Heart right ventricle (tissue), 16 donors: ENCODE measurements at regions not wholly inside any gene's neighbourhood (a gene's known extent, or its start where the extent isn't known, plus 50 kb on each side); places are given as distances from the start of the nearest gene placed in this dataset.
"Not testable (repeated sequence)": the region's sequence is repeated elsewhere in the genome, so short reads cannot be mapped to it uniquely, and the experiment has no call there.

Source experiments
- ATAC-seq, 8 donors: fragments of 200-7000 bp; cut with Tn5 transposase; one replicate each; pipeline ENCODE4 v1.9.1; 2020; ENCODE audit warnings: mild to moderate bottlenecking in 8 of 8, moderate library complexity in 8 of 8, moderate number of reproducible peaks in 1 of 8
- DNase-seq, 2 donors: peaks; one replicate each; pipeline ENCODE4 v3.0.0-alpha.2; 2020
- H3K27ac ChIP-seq, 10 donors: fragments of 200-600 bp; sonication (generic) in 2 of 10; one replicate each; pipeline versions ENCODE4 v1.5.0 to v1.8.0; 2020 to 2022; ENCODE audit warnings: mild to moderate bottlenecking in 3 of 10
- H3K27me3 ChIP-seq, 7 donors: fragments of 200-600 bp; one replicate each; pipeline ENCODE4 v1.8.0; 2021 to 2022; ENCODE audit warnings: mild to moderate bottlenecking in 2 of 7
- H3K36me3 ChIP-seq, 9 donors: fragments of 200-600 bp; sonication (generic) in 1 of 9; one replicate each; pipeline versions ENCODE4 v1.5.0 to v1.8.0; 2020 to 2022; ENCODE audit warnings: mild to moderate bottlenecking in 2 of 9
- H3K4me1 ChIP-seq, 9 donors: fragments of 200-600 bp; sonication (generic) in 1 of 9; one replicate each; pipeline versions ENCODE4 v1.5.0 to v1.8.0; 2020 to 2022; ENCODE audit warnings: mild to moderate bottlenecking in 4 of 9
- H3K4me3 ChIP-seq, 10 donors: fragments of 200-600 bp; sonication (generic) in 2 of 10; one replicate each; pipeline versions ENCODE4 v1.5.0 to v1.8.0; 2020 to 2022; ENCODE audit warnings: mild to moderate bottlenecking in 7 of 10, moderate library complexity in 2 of 10
- H3K9me3 ChIP-seq, 11 donors: fragments of 200-600 bp in 10 of 11; sonication (generic) in 2 of 11; one replicate each; pipeline versions ENCODE4 v1.5.0 to v1.8.0; 2013 to 2022; ENCODE audit warnings: mild to moderate bottlenecking in 2 of 11, control low read depth in 1 of 11, moderate library complexity in 1 of 11
- CTCF ChIP-seq, 9 donors: fragments of 200-600 bp; sonication (generic) in 2 of 9; IDR thresholded peaks; one replicate each; pipeline versions ENCODE4 v1.5.0 to v1.8.0; 2021 to 2022; ENCODE audit warnings: antibody characterized with exemption in 9 of 9, mild to moderate bottlenecking in 5 of 9, moderate library complexity in 1 of 9
- WGBS, 2 donors: extraction: QIAGEN DNeasy Blood & Tissue Kit; methylation state at CpG; one replicate each; pipeline ENCODE4 v1.1.7; 2013; ENCODE audit warnings: inconsistent platforms in 1 of 2; 5-methylcytosine and 5-hydroxymethylcytosine counted together
- intact Hi-C, 10 donors: fragments of 100-400 bp; cut with DNase I; formaldehyde crosslinking; loops; one replicate each; pipeline versions ENCODE4 v1.11.1 to v1.14.2; 2022
- donor health status: Arrhythmogenic right ventricular cardiomyopathy.
- donor health status: ischemic (EF 13 %, LVEDD 7.1; RV severe dilation, severe dysfunction).
- donor health status: healthy with polysubstance abuse.
- donor health status: DM: no; HTN: yes; CAD: no.
- donor health status: DM: no; HTN: no; CAD: no.
- donor health status: ischemic (EF 25% LVEDD 6.9; RV normal size, moderate dysfunction).
- donor health status: ischemic (EF 25% LVEDD 5.7; RV mildly dilated, moderate dysfunction).
- donor health status: healthy.
- donor health status: DM: yes; HTN: yes; CAD: no.
- donor health status: Ischemic cardiomyopathy.
- donor health status: ischemic (EF 35%, LVEDD 5.7; RV mildly dilated, moderate dysfunction).
- donor health status: nonischemic (EF 11% LVEDD 7.7; RV severe dilation, severe dysfunction).
- donor health status: DM: yes; HTN: yes; CAD: no.
- donor health status: PGD.
- donor health status: ischemic (EF 29% LVEDD 5.4; RV normal size, mild dysfunction).
- donor health status: nonischemic (EF 23%, LVEDD 6.1; RV moderate dilation, normal function).

GRCh38 chr21:36615274-36615964 is 83.5 kb upstream of the SIM2 start:
- 66 to 75% methylated on average over 5 of the region's 5 CpGs for WGBS, 2 donors
- DNase-seq = no peak
- no peak for TF ChIP-seq CTCF (IDR thresholded peaks at IDR 0.05)
- Histone ChIP-seq H3K36me3 (no peaks in the 10 kb centered on the region), H3K4me1 (no peaks in the 10 kb centered on the region), H3K27me3 (peaks cover 0 to 45% (median 36%) of the 10 kb centered on the region in 7 donors), H3K4me3 (no peak overlapping the region), H3K27ac (no peak overlapping the region), H3K9me3 (peaks cover 0 to 12% (median 0%) of the 10 kb centered on the region in 11 donors)
- no peak for ATAC-seq
- intact Hi-C loops = no loop called here

GRCh38 chr21:36616773-36617172 is 82.1 kb upstream of the SIM2 start:
- H3K4me1 ChIP-seq, H3K4me3 ChIP-seq, intact Hi-C loops, DNase-seq, H3K27ac ChIP-seq, H3K36me3 ChIP-seq, ATAC-seq: not testable (repeated sequence)
- peaks cover 0 to 20% (median 0%) of the 10 kb centered on the region in 11 donors for H3K9me3 ChIP-seq
- 87 to 91% methylated on average over 13 of the region's 13 CpGs for WGBS, 2 donors
- H3K27me3 ChIP-seq = peaks cover 0 to 36% (median 30%) of the 10 kb centered on the region in 7 donors

- intact Hi-C loops = not testable (repeated sequence)
Observed at GRCh38 chr21:36621794-36622193, 77.1 kb upstream of the SIM2 start.

GRCh38 chr21:36624105-36624504 is 74.8 kb upstream of the SIM2 start:
- peaks cover 0 to 28% (median 12%) of the 10 kb centered on the region in 7 donors for H3K27me3 ChIP-seq
- no peak overlapping the region for H3K4me3 ChIP-seq
- H3K27ac ChIP-seq = no peak overlapping the region
- DNase-seq (no peak), ATAC-seq (no peak)
- H3K4me1 ChIP-seq = no peaks in the 10 kb centered on the region
- no peaks in the 10 kb centered on the region for H3K36me3 ChIP-seq
- H3K9me3 ChIP-seq = peaks cover 0 to 15% (median 0%) of the 10 kb centered on the region in 11 donors
- no peak for TF ChIP-seq CTCF (IDR thresholded peaks at IDR 0.05)
- intact Hi-C loops = no loop called here
- WGBS, 2 donors = 89 to 94% methylated on average over 4 of the region's 4 CpGs

More at GRCh38 chr21:36621794-36622193, 77.1 kb upstream of the SIM2 start:
- not testable (repeated sequence) for DNase-seq, ATAC-seq, H3K4me3 ChIP-seq, H3K27ac ChIP-seq, H3K4me1 ChIP-seq, H3K36me3 ChIP-seq
- peaks cover 0 to 16% (median 0%) of the 10 kb centered on the region in 11 donors for H3K9me3 ChIP-seq
- peaks cover 0 to 15% (median 0%) of the 10 kb centered on the region in 7 donors for H3K27me3 ChIP-seq
- 50% methylated on average over 1 of the region's 1 CpG; no CpG with 5 or more reads in 1 of the 2 donors for WGBS, 2 donors

- TF ChIP-seq CTCF (IDR thresholded peaks at IDR 0.05) = no peak
- WGBS, 2 donors = 81 to 87% methylated on average over 3 of the region's 3 CpGs
- H3K27me3 ChIP-seq = peaks cover 0 to 52% (median 24%) of the 10 kb centered on the region in 7 donors
Observed at GRCh38 chr21:36626791-36627190, 72.1 kb upstream of the SIM2 start.

More at GRCh38 chr21:36626791-36627190, 72.1 kb upstream of the SIM2 start:
- no peak for ATAC-seq
- Histone ChIP-seq H3K27ac (no peak overlapping the region), H3K36me3 (no peaks in the 10 kb centered on the region), H3K9me3 (peaks cover 0 to 7% (median 0%) of the 10 kb centered on the region in 11 donors), H3K4me3 (no peak overlapping the region), H3K4me1 (no peaks in the 10 kb centered on the region)
- intact Hi-C loops = loop anchor here in 1 of 10 donors (5.0 kb wide), 1 partner anchor 301 kb away; no protein-coding TSS in a partner anchor
- no peak for DNase-seq
